Stimulated activated CD8-positive, alpha-beta memory T cell treated with anti-CD3 and anti-CD28 coated beads, Interleukin-4, amount 100 ng/mL, for 24 hours (primary cell): ENCODE measurements at regions not wholly inside any gene's neighbourhood (a gene's known extent, or its start where the extent isn't known, plus 50 kb on each side); places are given as distances from the start of the nearest gene placed in this dataset.

Source experiments
- DNase-seq: peaks from one replicate; pipeline ENCODE4 v3.0.0-alpha.2; 2020; ENCODE audit warnings: low read depth

GRCh38 chr4:124478470-124478869 lies 234.1 kb downstream of the ANKRD50 start:
- DNase-seq, result no peak

GRCh38 chr4:124480061-124480460 lies 232.5 kb downstream of the ANKRD50 start:
- no peak for DNase-seq

GRCh38 chr4:124481123-124481522 lies 231.4 kb downstream of the ANKRD50 start:
- DNase-seq, result no peak

- no peak for DNase-seq
Observed at GRCh38 chr4:124483048-124483906, 229.3 kb downstream of the ANKRD50 start.

GRCh38 chr4:124484008-124484407 lies 228.5 kb downstream of the ANKRD50 start:
- no peak for DNase-seq

GRCh38 chr4:124484940-124485339 lies 227.6 kb downstream of the ANKRD50 start:
- DNase-seq, result no peak

GRCh38 chr4:124486423-124486822 lies 226.1 kb downstream of the ANKRD50 start:
- no peak for DNase-seq

GRCh38 chr4:124487651-124488050 lies 224.9 kb downstream of the ANKRD50 start:
- no peak for DNase-seq

- DNase-seq, result no peak
Observed at GRCh38 chr4:124491361-124492145, 221.0 kb downstream of the ANKRD50 start.

GRCh38 chr4:124499261-124499660 lies 213.3 kb downstream of the ANKRD50 start:
- no peak for DNase-seq

- DNase-seq, result no peak
Observed at GRCh38 chr4:124501576-124501975, 211.0 kb downstream of the ANKRD50 start.

GRCh38 chr4:124504431-124504830 lies 208.1 kb downstream of the ANKRD50 start:
- DNase-seq, result no peak

GRCh38 chr4:124505211-124505610 lies 207.3 kb downstream of the ANKRD50 start:
- DNase-seq, result no peak

GRCh38 chr4:124509151-124509550 lies 203.4 kb downstream of the ANKRD50 start:
- DNase-seq, result no peak

- DNase-seq, result no peak
Observed at GRCh38 chr4:124514588-124514987, 197.9 kb downstream of the ANKRD50 start.

GRCh38 chr4:124515591-124515990 lies 196.9 kb downstream of the ANKRD50 start:
- DNase-seq, result no peak

GRCh38 chr4:124519196-124519595 lies 193.3 kb downstream of the ANKRD50 start:
- DNase-seq, result no peak

GRCh38 chr4:124523816-124524215 lies 188.7 kb downstream of the ANKRD50 start:
- no peak for DNase-seq

- DNase-seq, result no peak
Observed at GRCh38 chr4:124525524-124525923, 187.0 kb downstream of the ANKRD50 start.

- DNase-seq, result no peak
Observed at GRCh38 chr4:124526331-124526730, 186.2 kb downstream of the ANKRD50 start.

- no peak for DNase-seq
Observed at GRCh38 chr4:124526769-124527168, 185.8 kb downstream of the ANKRD50 start.

GRCh38 chr4:124527364-124527763 lies 185.2 kb downstream of the ANKRD50 start:
- DNase-seq, result no peak

GRCh38 chr4:124529131-124529530 lies 183.4 kb downstream of the ANKRD50 start:
- no peak for DNase-seq
